ENCODE measurements at regions not wholly inside any gene's neighbourhood (a gene's known extent, or its start where the extent isn't known, plus 50 kb on each side); places are given as distances from the start of the nearest gene placed in this dataset.

DNA sequence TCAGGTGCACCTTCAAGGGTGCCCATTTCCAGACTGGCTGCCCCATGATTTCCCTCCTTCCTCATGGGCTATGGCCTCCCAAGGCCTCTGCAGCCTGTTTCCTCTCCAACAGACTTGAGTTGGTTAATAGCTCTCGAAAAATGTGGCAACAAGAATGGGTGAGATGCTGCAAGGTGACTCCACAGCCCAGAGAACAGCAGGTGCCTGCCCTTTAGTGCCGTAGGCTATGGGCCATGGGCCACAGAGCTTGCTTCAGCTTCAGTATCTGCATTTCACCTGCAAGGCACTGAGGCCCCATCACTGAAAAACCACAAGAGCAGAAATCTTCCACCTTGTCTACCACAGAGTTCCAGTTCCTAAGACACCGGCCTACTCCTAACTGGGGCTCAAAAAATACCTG, 122.0 kb downstream of the ETS2 start:
- H3K27me3 ChIP-seq = no peaks in the 10 kb centered on the region
- peaks cover 69 to 72% of the 10 kb centered on the region in 2 experiments for H3K4me1 ChIP-seq (ENCODE audit: control insufficient read depth in 1 of 2, insufficient read depth in 1 of 2, low read depth in 1 of 2, low read length in 1 of 2)

GRCh38 chr21:38925923-38926322, 120.2 kb downstream of the ETS2 start:
- H3K9me3 ChIP-seq = no peaks in the 10 kb centered on the region
- H3K27ac ChIP-seq = no peak overlapping the region
- H3K27me3 ChIP-seq = no peaks in the 10 kb centered on the region
- no peaks in the 10 kb centered on the region for H3K36me3 ChIP-seq
- TF ChIP-seq, protein P1, sequence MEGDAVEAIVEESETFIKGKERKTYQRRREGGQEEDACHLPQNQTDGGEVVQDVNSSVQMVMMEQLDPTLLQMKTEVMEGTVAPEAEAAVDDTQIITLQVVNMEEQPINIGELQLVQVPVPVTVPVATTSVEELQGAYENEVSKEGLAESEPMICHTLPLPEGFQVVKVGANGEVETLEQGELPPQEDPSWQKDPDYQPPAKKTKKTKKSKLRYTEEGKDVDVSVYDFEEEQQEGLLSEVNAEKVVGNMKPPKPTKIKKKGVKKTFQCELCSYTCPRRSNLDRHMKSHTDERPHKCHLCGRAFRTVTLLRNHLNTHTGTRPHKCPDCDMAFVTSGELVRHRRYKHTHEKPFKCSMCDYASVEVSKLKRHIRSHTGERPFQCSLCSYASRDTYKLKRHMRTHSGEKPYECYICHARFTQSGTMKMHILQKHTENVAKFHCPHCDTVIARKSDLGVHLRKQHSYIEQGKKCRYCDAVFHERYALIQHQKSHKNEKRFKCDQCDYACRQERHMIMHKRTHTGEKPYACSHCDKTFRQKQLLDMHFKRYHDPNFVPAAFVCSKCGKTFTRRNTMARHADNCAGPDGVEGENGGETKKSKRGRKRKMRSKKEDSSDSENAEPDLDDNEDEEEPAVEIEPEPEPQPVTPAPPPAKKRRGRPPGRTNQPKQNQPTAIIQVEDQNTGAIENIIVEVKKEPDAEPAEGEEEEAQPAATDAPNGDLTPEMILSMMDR (IDR thresholded peaks at IDR 0.05) = no peak
- H3K4me3 ChIP-seq (ENCODE audit: low read depth in 1 of 2, low read length in 1 of 2) = peak overlapping the region in 1 of 2 experiments; percentile 15
- H3K4me1 ChIP-seq (ENCODE audit: control insufficient read depth in 1 of 2, insufficient read depth in 1 of 2, low read depth in 1 of 2, low read length in 1 of 2) = peaks cover 51 to 57% of the 10 kb centered on the region in 2 experiments

More for the DNA sequence above, 122.0 kb downstream of the ETS2 start:
- H3K27ac ChIP-seq = peak overlapping the region; percentile 83
- H3K9me3 ChIP-seq = no peaks in the 10 kb centered on the region
- no peak overlapping the region for H3K4me3 ChIP-seq (ENCODE audit: low read depth in 1 of 2, low read length in 1 of 2)
- H3K36me3 ChIP-seq = no peaks in the 10 kb centered on the region
- TF ChIP-seq, protein P1 (IDR thresholded peaks at IDR 0.05) = no peak

GRCh38 chr21:38925478-38925877, 119.7 kb downstream of the ETS2 start:
- H3K9me3 ChIP-seq = no peaks in the 10 kb centered on the region
- no peak overlapping the region for H3K27ac ChIP-seq
- H3K4me1 ChIP-seq (ENCODE audit: control insufficient read depth in 1 of 2, insufficient read depth in 1 of 2, low read depth in 1 of 2, low read length in 1 of 2) = peaks cover 47 to 52% of the 10 kb centered on the region in 2 experiments
- TF ChIP-seq, protein P1 (IDR thresholded peaks at IDR 0.05) = no peak
- H3K36me3 ChIP-seq = no peaks in the 10 kb centered on the region
- H3K4me3 ChIP-seq (ENCODE audit: low read depth in 1 of 2, low read length in 1 of 2) = no peak overlapping the region
- H3K27me3 ChIP-seq = no peaks in the 10 kb centered on the region

GRCh38 chr21:38924954-38925353, 119.2 kb downstream of the ETS2 start:
- Histone ChIP-seq H3K36me3 (no peaks in the 10 kb centered on the region), H3K27me3 (no peaks in the 10 kb centered on the region), H3K4me1 (ENCODE audit: control insufficient read depth in 1 of 2, insufficient read depth in 1 of 2, low read depth in 1 of 2, low read length in 1 of 2) (peaks cover 42 to 48% of the 10 kb centered on the region in 2 experiments), H3K9me3 (no peaks in the 10 kb centered on the region), H3K27ac (no peak overlapping the region), H3K4me3 (ENCODE audit: low read depth in 1 of 2, low read length in 1 of 2) (no peak overlapping the region)
- TF ChIP-seq, protein P1 (IDR thresholded peaks at IDR 0.05) = no peak

DNA sequence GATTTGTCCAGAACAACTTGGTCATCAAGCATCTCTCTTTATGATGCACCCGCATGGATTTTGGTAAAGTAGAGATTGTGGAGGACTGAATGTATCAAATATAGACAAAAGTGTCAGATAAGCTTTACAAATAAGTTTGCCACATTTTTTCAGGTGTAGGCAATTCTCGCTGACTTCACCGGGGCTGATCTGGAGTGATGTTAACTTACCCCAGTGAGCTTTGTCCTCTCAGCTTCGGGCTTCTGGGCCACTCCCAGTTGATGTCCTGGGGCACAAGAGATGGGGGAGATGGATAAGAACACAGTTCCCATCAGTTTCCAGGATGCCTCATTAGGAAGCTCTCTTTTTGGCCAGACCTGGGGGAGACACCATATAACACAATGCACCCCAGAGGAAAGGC, 117.7 kb downstream of the ETS2 start:
- Histone ChIP-seq H3K27ac (no peak overlapping the region), H3K4me3 (ENCODE audit: low read depth in 1 of 2, low read length in 1 of 2) (no peak overlapping the region), H3K4me1 (ENCODE audit: control insufficient read depth in 1 of 2, insufficient read depth in 1 of 2, low read depth in 1 of 2, low read length in 1 of 2) (peaks cover 30 to 35% of the 10 kb centered on the region in 2 experiments), H3K27me3 (no peaks in the 10 kb centered on the region), H3K36me3 (no peaks in the 10 kb centered on the region), H3K9me3 (no peaks in the 10 kb centered on the region)
- TF ChIP-seq, protein P1 (IDR thresholded peaks at IDR 0.05) = no peak
